NT2/D1 (cell line): ENCODE measurements at regions not wholly inside any gene's neighbourhood (a gene's known extent, or its start where the extent isn't known, plus 50 kb on each side); places are given as distances from the start of the nearest gene placed in this dataset.

Experiments used
- SUZ12 ChIP-seq: IDR thresholded peaks from 2 replicates; pipeline ENCODE4 v1.6.1; 2011; ENCODE audit not compliant: insufficient read length, insufficient read depth; ENCODE audit errors: extremely low read depth
- YY1 ChIP-seq: IDR thresholded peaks from 2 replicates; pipeline ENCODE4 v1.6.1; 2011; ENCODE audit not compliant: insufficient read length, insufficient read depth
- ZNF274 ChIP-seq: IDR thresholded peaks from 2 replicates; pipeline ENCODE4 v1.6.1; 2011; ENCODE audit warnings: mild to moderate bottlenecking, low read depth, low read length

DNA sequence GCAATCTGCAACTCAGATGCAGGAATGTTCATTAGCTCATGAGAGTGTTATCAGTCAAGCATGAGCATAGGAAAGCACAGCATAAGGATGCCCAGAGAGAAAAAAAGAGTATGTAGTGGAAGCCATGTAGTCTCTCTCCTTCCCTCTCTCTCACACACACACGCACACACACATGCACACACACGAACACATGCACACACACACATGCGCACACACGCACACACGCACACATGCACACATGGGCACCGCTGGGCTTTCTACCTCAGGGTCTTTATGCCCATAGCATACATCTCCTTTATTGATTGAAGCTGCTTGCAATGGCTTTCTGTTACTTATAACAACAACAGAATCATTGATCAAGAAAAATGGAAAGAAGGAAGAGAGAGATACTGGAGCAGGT lies 240.9 kb downstream of the ETNK1 start:
- no peak for TF ChIP-seq SUZ12
- no peak for TF ChIP-seq ZNF274
- no peak for TF ChIP-seq YY1
